Fibroblast of lung (primary cell): ENCODE measurements at regions not wholly inside any gene's neighbourhood (a gene's known extent, or its start where the extent isn't known, plus 50 kb on each side); places are given as distances from the start of the nearest gene placed in this dataset.

Source experiments
- DNase-seq, 2 donors: peaks; one replicate each; pipeline versions ENCODE4 v3.0.0 to v3.0.0-alpha.2; 2010; ENCODE audit warnings: low read depth in 2 of 2
- H2AFZ ChIP-seq: 2 replicates; pipeline ENCODE4 v1.5.1; 2012; ENCODE audit warnings: low read length, control low read depth, inconsistent platforms
- H3K27ac ChIP-seq: 2 replicates; pipeline ENCODE4 v1.5.1; 2011; ENCODE audit warnings: low read length, control low read depth; ENCODE audit not compliant: insufficient read depth
- H3K27me3 ChIP-seq: 2 replicates; pipeline ENCODE4 v1.5.1; 2011; ENCODE audit warnings: mild to moderate bottlenecking, low read length; ENCODE audit not compliant: control insufficient read depth, insufficient read depth
- H3K36me3 ChIP-seq: 2 replicates; pipeline ENCODE4 v1.5.1; 2011; ENCODE audit warnings: low read length; ENCODE audit not compliant: control insufficient read depth, insufficient read depth
- H3K4me1 ChIP-seq: 2 replicates; pipeline ENCODE4 v1.5.1; 2011; ENCODE audit warnings: low read length; ENCODE audit not compliant: control insufficient read depth, insufficient read depth; ENCODE audit errors: extremely low read depth
- H3K4me2 ChIP-seq: 2 replicates; pipeline ENCODE4 v1.5.1; 2011; ENCODE audit warnings: low read length, control low read depth; ENCODE audit not compliant: insufficient read depth; ENCODE audit errors: extremely low read depth
- H3K4me3 ChIP-seq, 4 experiments: fragments of 200-600 bp in 1 of 4; sonication (generic) in 1 of 4; replicated peaks in 1 of 4; 2 replicates each; pipeline ENCODE4 v1.5.1; 2011 to 2016; ENCODE audit warnings: low read length in 4 of 4, low read depth in 3 of 4, mild to moderate bottlenecking in 3 of 4, control low read depth in 2 of 4, inconsistent platforms in 1 of 4, mixed read lengths in 1 of 4; ENCODE audit not compliant: insufficient read depth in 1 of 4; ENCODE audit errors: control extremely low read depth in 1 of 4
- H3K79me2 ChIP-seq: 2 replicates; pipeline ENCODE4 v1.5.1; 2012; ENCODE audit warnings: mild to moderate bottlenecking, low read length, inconsistent platforms; ENCODE audit not compliant: control insufficient read depth, insufficient read depth
- H3K9ac ChIP-seq: 2 replicates; pipeline ENCODE4 v1.5.1; 2011; ENCODE audit warnings: mild to moderate bottlenecking, low read length, control low read depth; ENCODE audit not compliant: insufficient read depth
- H3K9me3 ChIP-seq: 2 replicates; pipeline ENCODE4 v1.5.1; 2012; ENCODE audit warnings: low read depth, low read length; ENCODE audit not compliant: control insufficient read depth, insufficient read depth
- H4K20me1 ChIP-seq: 2 replicates; pipeline ENCODE4 v1.5.1; 2011; ENCODE audit warnings: low read length; ENCODE audit not compliant: control insufficient read depth, insufficient read depth; ENCODE audit errors: extremely low read depth
- CTCF ChIP-seq, 2 donors: IDR thresholded peaks in 1 of 2; conservative IDR thresholded peaks in 1 of 2; 1 replicate in 1 of 2; 2 replicates in 1 of 2; pipeline ENCODE4 v1.5.1; 2011 to 2012; ENCODE audit warnings: low read length in 2 of 2, control low read depth in 1 of 2, inconsistent platforms in 1 of 2, low read depth in 1 of 2, mild to moderate bottlenecking in 1 of 2
- EZH2 ChIP-seq: IDR thresholded peaks from 2 replicates; pipeline ENCODE4 v1.5.1; 2012; ENCODE audit warnings: low read length, control low read depth, mild to moderate bottlenecking; ENCODE audit errors: missing control alignments

GRCh38 chrX:39560271-39560670, 537.5 kb downstream of the BCOR start:
- no peak overlapping the region for H3K9ac ChIP-seq
- no peak overlapping the region for H3K4me3 ChIP-seq
- no peaks in the 10 kb centered on the region for H3K9me3 ChIP-seq
- H3K79me2 ChIP-seq, result no peaks in the 10 kb centered on the region
- H3K36me3 ChIP-seq, result no peaks in the 10 kb centered on the region
- H4K20me1 ChIP-seq, result no peaks in the 10 kb centered on the region
- no peak overlapping the region for H2AFZ ChIP-seq
- DNase-seq, result no peak
- H3K27ac ChIP-seq, result no peak overlapping the region
- TF ChIP-seq EZH2, result no peak
- TF ChIP-seq CTCF (conservative IDR thresholded peaks at IDR 0.05 in 1 of 2, IDR thresholded peaks at IDR 0.05 in 1 of 2; ENCODE audit: low read depth in 1 of 2, low read length in 2 of 2), result no peak
- H3K4me2 ChIP-seq, result no peak overlapping the region
- no peaks in the 10 kb centered on the region for H3K27me3 ChIP-seq
- H3K4me1 ChIP-seq, result no peaks in the 10 kb centered on the region

- no peak for DNase-seq
- no peak overlapping the region for H2AFZ ChIP-seq
- H3K36me3 ChIP-seq, result no peaks in the 10 kb centered on the region
- no peaks in the 10 kb centered on the region for H3K79me2 ChIP-seq
- no peak overlapping the region for H3K4me2 ChIP-seq
- H3K9ac ChIP-seq, result no peak overlapping the region
- no peaks in the 10 kb centered on the region for H3K27me3 ChIP-seq
- no peak overlapping the region for H3K27ac ChIP-seq
- H3K4me3 ChIP-seq, result no peak overlapping the region
- no peaks in the 10 kb centered on the region for H3K4me1 ChIP-seq
- TF ChIP-seq EZH2 (no peak), CTCF (conservative IDR thresholded peaks at IDR 0.05 in 1 of 2, IDR thresholded peaks at IDR 0.05 in 1 of 2; ENCODE audit: low read depth in 1 of 2, low read length in 2 of 2) (no peak)
- no peaks in the 10 kb centered on the region for H4K20me1 ChIP-seq
- H3K9me3 ChIP-seq, result no peaks in the 10 kb centered on the region
Observed at GRCh38 chrX:39563178-39563577, 534.6 kb downstream of the BCOR start.

- Histone ChIP-seq H3K79me2 (no peaks in the 10 kb centered on the region), H2AFZ (no peak overlapping the region), H3K27ac (no peak overlapping the region), H4K20me1 (no peaks in the 10 kb centered on the region), H3K9me3 (no peaks in the 10 kb centered on the region), H3K4me1 (no peaks in the 10 kb centered on the region), H3K27me3 (no peaks in the 10 kb centered on the region), H3K4me2 (no peak overlapping the region), H3K4me3 (no peak overlapping the region), H3K9ac (no peak overlapping the region), H3K36me3 (no peaks in the 10 kb centered on the region)
- no peak for DNase-seq
- TF ChIP-seq EZH2 (no peak), CTCF (conservative IDR thresholded peaks at IDR 0.05 in 1 of 2, IDR thresholded peaks at IDR 0.05 in 1 of 2; ENCODE audit: low read depth in 1 of 2, low read length in 2 of 2) (no peak)
Observed at GRCh38 chrX:39564751-39565150, 533.0 kb downstream of the BCOR start.
